ENCODE measurements at regions not wholly inside any gene's neighbourhood (a gene's known extent, or its start where the extent isn't known, plus 50 kb on each side); places are given as distances from the start of the nearest gene placed in this dataset.
"Not testable (repeated sequence)": the region's sequence is repeated elsewhere in the genome, so short reads cannot be mapped to it uniquely, and the experiment has no call there.

GRCh38 chr17:63078707-63079106 lies 112.7 kb downstream of the TANC2 start:
- DNase-seq (ENCODE audit: low read depth) = no peak

- DNase-seq (ENCODE audit: low read depth) = no peak
These were observed 116.3 kb downstream of the TANC2 start for GRCh38 chr17:63082273-63082861.

- no peak for DNase-seq (ENCODE audit: low read depth)
These were observed 116.9 kb downstream of the TANC2 start for GRCh38 chr17:63082952-63083351.

- no peak for DNase-seq (ENCODE audit: low read depth)
These were observed 120.6 kb downstream of the TANC2 start for GRCh38 chr17:63086483-63087185.

- DNase-seq (ENCODE audit: low read depth) = not testable (repeated sequence)
These were observed 124.5 kb downstream of the TANC2 start for GRCh38 chr17:63090358-63091114.

- DNase-seq (ENCODE audit: low read depth) = not testable (repeated sequence)
These were observed 125.9 kb downstream of the TANC2 start for GRCh38 chr17:63091909-63092308.

- no peak for DNase-seq (ENCODE audit: low read depth)
These were observed 128.6 kb downstream of the TANC2 start for GRCh38 chr17:63094631-63095030.

GRCh38 chr17:63095459-63095858 lies 129.4 kb downstream of the TANC2 start:
- no peak for DNase-seq (ENCODE audit: low read depth)

GRCh38 chr17:63095879-63096278 lies 129.8 kb downstream of the TANC2 start:
- DNase-seq (ENCODE audit: low read depth) = no peak

- peak; percentile 57 for DNase-seq (ENCODE audit: low read depth)
These were observed 130.4 kb downstream of the TANC2 start for GRCh38 chr17:63096426-63096825.

- DNase-seq (ENCODE audit: low read depth) = no peak
These were observed 133.4 kb downstream of the TANC2 start for GRCh38 chr17:63099425-63099824.

GRCh38 chr17:63102034-63102433 lies 136.0 kb downstream of the TANC2 start:
- DNase-seq (ENCODE audit: low read depth) = no peak

GRCh38 chr17:63106050-63106449 lies 140.0 kb downstream of the TANC2 start:
- no peak for DNase-seq (ENCODE audit: low read depth)

- DNase-seq (ENCODE audit: low read depth) = no peak
These were observed 143.6 kb downstream of the TANC2 start for GRCh38 chr17:63109661-63110060.

- DNase-seq (ENCODE audit: low read depth) = no peak
These were observed 147.1 kb downstream of the TANC2 start for GRCh38 chr17:63113167-63113566.

GRCh38 chr17:63116228-63116627 lies 150.2 kb downstream of the TANC2 start:
- DNase-seq (ENCODE audit: low read depth) = no peak

GRCh38 chr17:63116967-63117830 lies 151.2 kb downstream of the TANC2 start:
- DNase-seq (ENCODE audit: low read depth) = no peak

- DNase-seq (ENCODE audit: low read depth) = no peak
These were observed 154.4 kb downstream of the TANC2 start for GRCh38 chr17:63120406-63120805.

GRCh38 chr17:63124536-63124935 lies 158.5 kb downstream of the TANC2 start:
- DNase-seq (ENCODE audit: low read depth) = no peak

GRCh38 chr17:63124958-63125357 lies 158.9 kb downstream of the TANC2 start:
- DNase-seq (ENCODE audit: low read depth) = no peak

- DNase-seq (ENCODE audit: low read depth) = no peak
These were observed 160.0 kb downstream of the TANC2 start for GRCh38 chr17:63125987-63126386.

- no peak for DNase-seq (ENCODE audit: low read depth)
These were observed 160.6 kb downstream of the TANC2 start for GRCh38 chr17:63126607-63127006.
